K562 (cell line): ENCODE measurements at regions not wholly inside any gene's neighbourhood (a gene's known extent, or its start where the extent isn't known, plus 50 kb on each side); places are given as distances from the start of the nearest gene placed in this dataset.

Experiments
- ARNT ChIP-seq, 2 experiments: fragments of 450-650 bp; IDR thresholded peaks; 2 replicates each; pipeline ENCODE4 v1.6.1; 2016; ENCODE audit warnings: mild to moderate bottlenecking in 1 of 2
- BDP1 ChIP-seq: IDR thresholded peaks from 3 replicates; pipeline ENCODE4 v1.6.1; 2011; ENCODE audit not compliant: insufficient read length, insufficient read depth
- CTBP1 ChIP-seq: fragments of 450-650 bp; IDR thresholded peaks from 2 replicates; pipeline ENCODE4 v1.6.1; 2016; ENCODE audit warnings: borderline replicate concordance
- EHMT2 ChIP-seq: fragments of 450-650 bp; IDR thresholded peaks from 2 replicates; pipeline ENCODE4 v1.6.1; 2018; ENCODE audit warnings: antibody characterized with exemption
- EP300 ChIP-seq: IDR thresholded peaks from 2 replicates; pipeline ENCODE4 v1.6.1; 2012; ENCODE audit warnings: low read length, improper control_type of control experiment
- FOXJ3 ChIP-seq: sonication (generic); formaldehyde crosslinking; IDR thresholded peaks from 2 replicates; pipeline ENCODE4 v1.4.0; 2020; ENCODE audit warnings: mild to moderate bottlenecking, missing genetic modification reagents
- FOXK2 ChIP-seq, 2 experiments: fragments of 450-650 bp; IDR thresholded peaks in 1 of 2; conservative IDR thresholded peaks in 1 of 2; 2 replicates each; pipeline ENCODE4 v1.6.1; 2016; ENCODE audit warnings: low read depth in 2 of 2, mild to moderate bottlenecking in 1 of 2
- GATAD2A ChIP-seq: fragments of 450-650 bp; IDR thresholded peaks from 2 replicates; pipeline ENCODE4 v1.6.1; 2017
- HDAC1 ChIP-seq, 2 experiments: fragments of 450-650 bp; IDR thresholded peaks; 2 replicates each; pipeline ENCODE4 v1.6.1; 2016 to 2017; ENCODE audit warnings: inconsistent platforms in 1 of 2, mild to moderate bottlenecking in 1 of 2, moderate library complexity in 1 of 2
- JUND ChIP-seq, 2 experiments: IDR thresholded peaks; 2 replicates in 1 of 2; 3 replicates in 1 of 2; pipeline ENCODE4 v1.6.1; 2011; ENCODE audit warnings: borderline replicate concordance in 2 of 2, low read depth in 2 of 2, low read length in 2 of 2, improper control_type of control experiment in 1 of 2, missing biosample characterization in 1 of 2, missing genetic modification characterization in 1 of 2, missing genetic modification reagents in 1 of 2
- L3MBTL2 ChIP-seq: fragments of 450-650 bp; IDR thresholded peaks from 2 replicates; pipeline ENCODE4 v1.6.1; 2016; ENCODE audit warnings: mild to moderate bottlenecking, moderate library complexity
- MAFG ChIP-seq: fragments of 450-650 bp; conservative IDR thresholded peaks from 2 replicates; pipeline ENCODE4 v1.6.1; 2016; ENCODE audit warnings: missing genetic modification characterization, missing compliant biosample characterization
- NCOA4 ChIP-seq: fragments of 450-650 bp; IDR thresholded peaks from 2 replicates; pipeline ENCODE4 v1.6.1; 2018; ENCODE audit warnings: mild to moderate bottlenecking; ENCODE audit not compliant: partially characterized antibody
- POLR2B ChIP-seq: fragments of 450-650 bp; IDR thresholded peaks from 2 replicates; pipeline ENCODE4 v1.6.1; 2018; ENCODE audit warnings: low read depth; ENCODE audit not compliant: partially characterized antibody
- RBM39 ChIP-seq: fragments of 200-400 bp; formaldehyde crosslinking; optimal IDR thresholded peaks from 2 replicates; pipeline ENCODE3; 2018; ENCODE audit warnings: low read depth, low read length
- RCOR1 ChIP-seq, 2 experiments: IDR thresholded peaks; 2 replicates each; pipeline ENCODE4 v1.6.1; 2012; ENCODE audit warnings: low read depth in 2 of 2, low read length in 2 of 2, borderline replicate concordance in 1 of 2, improper control_type of control experiment in 1 of 2
- SMARCA4 ChIP-seq: fragments of 450-650 bp; IDR thresholded peaks from 2 replicates; pipeline ENCODE4 v1.6.1; 2016
- SMARCC2 ChIP-seq: fragments of 450-650 bp; IDR thresholded peaks from 2 replicates; pipeline ENCODE4 v1.6.1; 2017; ENCODE audit warnings: antibody characterized with exemption, moderate library complexity, mild to moderate bottlenecking, low read depth
- SOX6 ChIP-seq: fragments of 450-650 bp; IDR thresholded peaks from 2 replicates; pipeline ENCODE4 v1.6.1; 2014; ENCODE audit warnings: mild to moderate bottlenecking
- ZBTB7A ChIP-seq: IDR thresholded peaks from 2 replicates; pipeline ENCODE4 v1.6.1; 2011; ENCODE audit warnings: low read depth, mild to moderate bottlenecking, low read length, moderate library complexity, borderline replicate concordance; ENCODE audit not compliant: control insufficient read depth
- ZNF589 ChIP-seq: fragments of 200-800 bp; sonication (Bioruptor generic); IDR thresholded peaks from 2 replicates; pipeline ENCODE4 v1.6.1; 2016; ENCODE audit warnings: low read depth, missing genetic modification characterization, missing compliant biosample characterization
- TF ChIP-seq, protein P1 (sequence below), 2 experiments: IDR thresholded peaks; 2 replicates each; pipeline ENCODE4 v1.6.1; 2011; ENCODE audit warnings: borderline replicate concordance in 1 of 2, control low read depth in 1 of 2, low read depth in 1 of 2, low read length in 1 of 2, mild to moderate bottlenecking in 1 of 2, mixed read lengths in 1 of 2, moderate library complexity in 1 of 2; ENCODE audit not compliant: insufficient read depth in 1 of 2, insufficient read length in 1 of 2, poor library complexity in 1 of 2, severe bottlenecking in 1 of 2; ENCODE audit errors: extremely low read depth in 1 of 2
- TF ChIP-seq, protein P2 (sequence below), 2 experiments: fragments of 450-650 bp in 1 of 2; sonication (generic) in 1 of 2; formaldehyde crosslinking in 1 of 2; IDR thresholded peaks in 1 of 2; conservative IDR thresholded peaks in 1 of 2; 2 replicates each; pipeline versions ENCODE4 v1.6.1 to v1.8.1; 2016 to 2023; ENCODE audit warnings: mild to moderate bottlenecking in 2 of 2, moderate library complexity in 2 of 2, inconsistent platforms in 1 of 2, missing genetic modification reagents in 1 of 2
- TF ChIP-seq, protein P3 (sequence below): sonication (generic); formaldehyde crosslinking; IDR thresholded peaks from 2 replicates; pipeline ENCODE4 v1.8.0; 2022; ENCODE audit warnings: missing genetic modification reagents, mild to moderate bottlenecking, moderate library complexity, borderline replicate concordance

DNA sequence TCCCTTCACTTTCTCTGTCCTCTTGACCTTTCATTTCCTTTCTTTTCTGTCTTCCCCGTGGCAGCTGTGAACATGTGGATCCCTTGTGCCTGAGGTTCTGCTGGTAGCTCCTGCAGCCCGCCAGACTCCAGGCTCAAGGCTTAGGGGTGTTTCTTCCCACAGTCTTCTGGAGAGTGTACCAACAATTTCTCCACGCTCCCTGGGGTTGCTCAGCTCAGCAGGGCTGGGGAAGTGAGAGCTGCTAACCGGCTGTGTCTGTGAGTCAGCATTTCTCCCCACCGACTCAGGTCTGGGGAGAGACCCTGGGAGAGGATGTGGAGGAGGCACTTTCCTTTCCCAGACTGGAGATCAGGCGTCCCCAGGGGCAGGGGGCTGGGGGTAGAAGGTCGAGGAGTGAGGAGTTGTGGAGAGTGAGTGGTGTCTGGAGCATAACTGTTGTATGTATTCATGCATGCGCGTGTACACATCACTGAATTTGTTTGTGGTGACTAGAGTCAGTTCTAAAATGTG, 193.6 kb downstream of the KCNRG start (continued):
- 0 out of 2 replicates have a peak, but pooled peaks have one; percentile 34 for TF ChIP-seq SOX6
- 0 out of 2 replicates have a peak, but pooled peaks have one; percentile 29 for TF ChIP-seq EHMT2
- peak; percentile 48 for TF ChIP-seq POLR2B
- TF ChIP-seq FOXJ3 (CRISPR knock-in tag): no peak
- TF ChIP-seq, protein P1, sequence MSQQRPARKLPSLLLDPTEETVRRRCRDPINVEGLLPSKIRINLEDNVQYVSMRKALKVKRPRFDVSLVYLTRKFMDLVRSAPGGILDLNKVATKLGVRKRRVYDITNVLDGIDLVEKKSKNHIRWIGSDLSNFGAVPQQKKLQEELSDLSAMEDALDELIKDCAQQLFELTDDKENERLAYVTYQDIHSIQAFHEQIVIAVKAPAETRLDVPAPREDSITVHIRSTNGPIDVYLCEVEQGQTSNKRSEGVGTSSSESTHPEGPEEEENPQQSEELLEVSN (IDR thresholded peaks at IDR 0.05; ENCODE audit: borderline replicate concordance in 1 of 2, extremely low read depth in 1 of 2, insufficient read depth in 1 of 2, insufficient read length in 1 of 2, low read depth in 1 of 2, low read length in 1 of 2, poor library complexity in 1 of 2, severe bottlenecking in 1 of 2): peak in 1 of 2 experiments; percentile 41
- peak; percentile 87 for TF ChIP-seq SMARCA4
- peak; percentile 45; the same call in 1 of the 2 replicates for TF ChIP-seq CTBP1
- peak in 1 of 2 experiments; percentile 55; a peak in 1 of 4 replicates for TF ChIP-seq RCOR1 (IDR thresholded peaks at IDR 0.05; ENCODE audit: borderline replicate concordance in 1 of 2, low read depth in 2 of 2, low read length in 2 of 2)
- peak; percentile 60 for TF ChIP-seq JUND (IDR thresholded peaks at IDR 0.05; ENCODE audit: borderline replicate concordance, low read depth, low read length)
- TF ChIP-seq JUND (tag; IDR thresholded peaks at IDR 0.05; ENCODE audit: borderline replicate concordance, low read depth, low read length): peak; percentile 72; the same call in 1 of the 3 replicates
- TF ChIP-seq ZNF589 (CRISPR knock-in tag): 0 out of 2 replicates have a peak, but pooled peaks have one; percentile 34
- TF ChIP-seq MAFG: peak; percentile 94
- TF ChIP-seq, protein P2, sequence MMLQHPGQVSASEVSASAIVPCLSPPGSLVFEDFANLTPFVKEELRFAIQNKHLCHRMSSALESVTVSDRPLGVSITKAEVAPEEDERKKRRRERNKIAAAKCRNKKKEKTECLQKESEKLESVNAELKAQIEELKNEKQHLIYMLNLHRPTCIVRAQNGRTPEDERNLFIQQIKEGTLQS (IDR thresholded peaks at IDR 0.05): peak; percentile 48
- TF ChIP-seq, protein P2 (CRISPR knock-in tag; conservative IDR thresholded peaks at IDR 0.05): no peak
- TF ChIP-seq SMARCC2: peak; percentile 76; the same call in 1 of the 2 replicates
- TF ChIP-seq HDAC1 (IDR thresholded peaks at IDR 0.05): peak in 1 of 2 experiments; percentile 52; a peak in 1 of 4 replicates
- TF ChIP-seq BDP1: no peak
- peak in 1 of 2 experiments; percentile 63; a peak in 2 of 4 replicates for TF ChIP-seq FOXK2 (conservative IDR thresholded peaks at IDR 0.05 in 1 of 2, IDR thresholded peaks at IDR 0.05 in 1 of 2; ENCODE audit: low read depth in 2 of 2)
- TF ChIP-seq NCOA4: no peak
- TF ChIP-seq, protein P3, sequence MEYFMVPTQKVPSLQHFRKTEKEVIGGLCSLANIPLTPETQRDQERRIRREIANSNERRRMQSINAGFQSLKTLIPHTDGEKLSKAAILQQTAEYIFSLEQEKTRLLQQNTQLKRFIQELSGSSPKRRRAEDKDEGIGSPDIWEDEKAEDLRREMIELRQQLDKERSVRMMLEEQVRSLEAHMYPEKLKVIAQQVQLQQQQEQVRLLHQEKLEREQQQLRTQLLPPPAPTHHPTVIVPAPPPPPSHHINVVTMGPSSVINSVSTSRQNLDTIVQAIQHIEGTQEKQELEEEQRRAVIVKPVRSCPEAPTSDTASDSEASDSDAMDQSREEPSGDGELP (CRISPR knock-in tag): peak; percentile 76
- TF ChIP-seq GATAD2A: peak; percentile 50
- no peak; the same call in 1 of the 2 replicates for TF ChIP-seq EP300
- peak; percentile 53; the same call in 1 of the 2 replicates for TF ChIP-seq L3MBTL2
- TF ChIP-seq ZBTB7A: peak; percentile 86; the same call in 1 of the 2 replicates
- TF ChIP-seq RBM39: peak; percentile 32
- TF ChIP-seq ARNT (IDR thresholded peaks at IDR 0.05): peak in 1 of 2 experiments; percentile 65; a peak in 1 of 4 replicates
